ENCODE measurements at regions not wholly inside any gene's neighbourhood (a gene's known extent, or its start where the extent isn't known, plus 50 kb on each side); places are given as distances from the start of the nearest gene placed in this dataset.

- TF ChIP-seq CTCF (IDR thresholded peaks at IDR 0.05; ENCODE audit: insufficient read depth, low read depth, low read length) (no peak), EZH2 (IDR thresholded peaks at IDR 0.05; ENCODE audit: insufficient read depth, low read length) (no peak)
Measured at GRCh38 chr16:85477801-85478363, 135.2 kb upstream of the GSE1 start.
